ENCODE measurements at regions not wholly inside any gene's neighbourhood (a gene's known extent, or its start where the extent isn't known, plus 50 kb on each side); places are given as distances from the start of the nearest gene placed in this dataset.
"Not testable (repeated sequence)": the region's sequence is repeated elsewhere in the genome, so short reads cannot be mapped to it uniquely, and the experiment has no call there.

- Histone ChIP-seq H2AFZ (replicated peaks) (no peak overlapping the region), H3K9me3 (ENCODE audit: low read depth) (no peaks in the 10 kb centered on the region), H3K27me3 (no peaks in the 10 kb centered on the region), H4K20me1 (ENCODE audit: low read depth) (no peaks in the 10 kb centered on the region), H3K4me2 (no peak overlapping the region), H3K4me3 (no peak overlapping the region), H3K9ac (no peak overlapping the region), H3F3A (ENCODE audit: low read depth) (no peaks in the 10 kb centered on the region), H3K27ac (no peak overlapping the region), H3K36me3 (no peaks in the 10 kb centered on the region), H3K79me2 (ENCODE audit: low read depth) (no peaks in the 10 kb centered on the region), H3K4me1 (no peaks in the 10 kb centered on the region)
- Mint-ChIP-seq H3K4me3 (no peak overlapping the region), H3K36me3 (no peaks in the 10 kb centered on the region), H3K27ac (no peak overlapping the region), H3K4me1 (no peaks in the 10 kb centered on the region), H3K27me3 (ENCODE audit: insufficient read depth, low read depth) (peaks cover 2% of the 10 kb centered on the region), H3K9me3 (peaks cover 18% of the 10 kb centered on the region)
- TF ChIP-seq EZH2 (IDR thresholded peaks at IDR 0.05) (no peak), EZH2phosphoT487 (IDR thresholded peaks at IDR 0.05) (no peak), CTCF (IDR thresholded peaks at IDR 0.05) (no peak)
- no peak for DNase-seq (ENCODE audit: low spot score)
Observed at GRCh38 chr3:95565502-95565901, 1248.9 kb upstream of the EPHA6 start.

GRCh38 chr3:95567346-95567745, 1247.0 kb upstream of the EPHA6 start:
- Histone ChIP-seq H3K27ac (no peak overlapping the region), H3K79me2 (ENCODE audit: low read depth) (no peaks in the 10 kb centered on the region), H4K20me1 (ENCODE audit: low read depth) (no peaks in the 10 kb centered on the region), H3K4me2 (no peak overlapping the region), H2AFZ (replicated peaks) (peak overlapping the region; percentile 35), H3K4me3 (no peak overlapping the region), H3K9ac (no peak overlapping the region), H3K4me1 (no peaks in the 10 kb centered on the region), H3K27me3 (no peaks in the 10 kb centered on the region), H3F3A (ENCODE audit: low read depth) (no peaks in the 10 kb centered on the region), H3K9me3 (ENCODE audit: low read depth) (no peaks in the 10 kb centered on the region), H3K36me3 (no peaks in the 10 kb centered on the region)
- H3K27ac Mint-ChIP-seq, result no peak overlapping the region
- no peak overlapping the region for H3K4me3 Mint-ChIP-seq
- H3K27me3 Mint-ChIP-seq (ENCODE audit: insufficient read depth, low read depth), result no peaks in the 10 kb centered on the region
- H3K9me3 Mint-ChIP-seq, result peaks cover 18% of the 10 kb centered on the region
- no peak for TF ChIP-seq EZH2phosphoT487 (IDR thresholded peaks at IDR 0.05)
- TF ChIP-seq EZH2 (IDR thresholded peaks at IDR 0.05), result no peak
- TF ChIP-seq CTCF (IDR thresholded peaks at IDR 0.05), result no peak
- no peak for DNase-seq (ENCODE audit: low spot score)
- no peaks in the 10 kb centered on the region for H3K4me1 Mint-ChIP-seq
- no peaks in the 10 kb centered on the region for H3K36me3 Mint-ChIP-seq

GRCh38 chr3:95586754-95587153, 1227.6 kb upstream of the EPHA6 start:
- Histone ChIP-seq H3K36me3 (no peaks in the 10 kb centered on the region), H4K20me1 (ENCODE audit: low read depth) (no peaks in the 10 kb centered on the region), H3K9me3 (ENCODE audit: low read depth) (no peaks in the 10 kb centered on the region), H3K4me2 (no peak overlapping the region), H3K27ac (no peak overlapping the region), H2AFZ (replicated peaks) (no peak overlapping the region), H3K4me1 (no peaks in the 10 kb centered on the region), H3F3A (ENCODE audit: low read depth) (no peaks in the 10 kb centered on the region), H3K27me3 (no peaks in the 10 kb centered on the region), H3K9ac (no peak overlapping the region), H3K4me3 (no peak overlapping the region), H3K79me2 (ENCODE audit: low read depth) (no peaks in the 10 kb centered on the region)
- Mint-ChIP-seq H3K9me3 (peaks cover 7% of the 10 kb centered on the region), H3K27ac (no peak overlapping the region), H3K4me3 (no peak overlapping the region), H3K36me3 (no peaks in the 10 kb centered on the region), H3K27me3 (ENCODE audit: insufficient read depth, low read depth) (no peaks in the 10 kb centered on the region), H3K4me1 (no peaks in the 10 kb centered on the region)
- TF ChIP-seq CTCF (IDR thresholded peaks at IDR 0.05) (no peak), EZH2 (IDR thresholded peaks at IDR 0.05) (no peak), EZH2phosphoT487 (IDR thresholded peaks at IDR 0.05) (no peak)
- DNase-seq (ENCODE audit: low spot score), result no peak

- not testable (repeated sequence) for H3K4me2 ChIP-seq; H3K4me1 Mint-ChIP-seq; H3K4me3 ChIP-seq; H3K9me3 ChIP-seq (ENCODE audit: low read depth); H3K4me3 Mint-ChIP-seq; DNase-seq (ENCODE audit: low spot score); H2AFZ ChIP-seq (replicated peaks); H3K9me3 Mint-ChIP-seq; H3K36me3 Mint-ChIP-seq; H3K27ac ChIP-seq; H3K4me1 ChIP-seq; H3F3A ChIP-seq (ENCODE audit: low read depth); H3K79me2 ChIP-seq (ENCODE audit: low read depth); H3K36me3 ChIP-seq; H4K20me1 ChIP-seq (ENCODE audit: low read depth); H3K27me3 ChIP-seq; H3K27ac Mint-ChIP-seq; H3K9ac ChIP-seq; H3K27me3 Mint-ChIP-seq (ENCODE audit: insufficient read depth, low read depth)
Observed at GRCh38 chr3:95587641-95588040, 1226.8 kb upstream of the EPHA6 start.

All from neural progenitor cell (in vitro differentiated cells).